B cell (primary cell): ENCODE measurements at regions not wholly inside any gene's neighbourhood (a gene's known extent, or its start where the extent isn't known, plus 50 kb on each side); places are given as distances from the start of the nearest gene placed in this dataset.

Experiments
- ATAC-seq: fragments of 200-7000 bp; cut with Tn5 transposase; one replicate; pipeline ENCODE4 v1.10.0; 2021; ENCODE audit warnings: low read depth, mild to moderate bottlenecking, moderate number of reproducible peaks, moderate library complexity
- CTCF ChIA-PET: fragments of 350-600 bp; sonication (Branson Sonifier 250); formaldehyde crosslinking; loops from one replicate; lab custom pipeline; 2021; ENCODE audit warnings: antibody characterized with exemption, inconsistent platforms; lab: Charles Lee
- POLR2A ChIA-PET: fragments of 350-600 bp; sonication (Branson Sonifier 250); formaldehyde crosslinking; loops from one replicate; lab custom pipeline; 2021; ENCODE audit warnings: antibody characterized with exemption; lab: Charles Lee
- DNase-seq: peaks from one replicate; pipeline ENCODE4 v3.0.0; 2013
- H2AFZ ChIP-seq: 2 replicates; pipeline ENCODE4 v1.6.1; 2012; ENCODE audit warnings: mild to moderate bottlenecking, low read depth, low read length; ENCODE audit not compliant: insufficient read depth, poor library complexity, severe bottlenecking
- H3K27ac ChIP-seq, 2 donors: 1 replicate in 1 of 2; 2 replicates in 1 of 2; pipeline ENCODE4 v1.5.1; 2012 to 2013; ENCODE audit warnings: low read length in 2 of 2, mild to moderate bottlenecking in 2 of 2, moderate library complexity in 1 of 2
- H3K27me3 ChIP-seq, 4 experiments: fragments of 200-600 bp in 1 of 4; sonication (generic) in 1 of 4; replicated peaks in 1 of 4; 1 replicate in 2 of 4; 2 replicates in 2 of 4; pipeline versions ENCODE4 v1.6.1 to v1.7.0; 2013 to 2016; ENCODE audit warnings: low read length in 3 of 4, mild to moderate bottlenecking in 2 of 4, mixed read lengths in 1 of 4, moderate library complexity in 1 of 4; ENCODE audit not compliant: insufficient read depth in 4 of 4, control insufficient read depth in 3 of 4; ENCODE audit errors: control extremely low read depth in 1 of 4
- H3K36me3 ChIP-seq, 2 experiments: replicated peaks in 1 of 2; 1 replicate in 1 of 2; 2 replicates in 1 of 2; pipeline versions ENCODE4 v1.6.1 to v1.7.1; 2013; ENCODE audit warnings: low read length in 1 of 2; ENCODE audit not compliant: insufficient read depth in 2 of 2, control insufficient read depth in 1 of 2; ENCODE audit errors: control extremely low read depth in 1 of 2, extremely low read depth in 1 of 2
- H3K4me1 ChIP-seq, 2 donors: fragments of 200-600 bp in 1 of 2; sonication (generic) in 1 of 2; 1 replicate in 1 of 2; 2 replicates in 1 of 2; pipeline versions ENCODE4 v1.5.1 to v1.6.1; 2013 to 2017; ENCODE audit warnings: low read length in 2 of 2; ENCODE audit not compliant: control insufficient read depth in 2 of 2, insufficient read depth in 2 of 2
- H3K4me2 ChIP-seq: replicated peaks from 2 replicates; pipeline ENCODE3; 2012; ENCODE audit warnings: mild to moderate bottlenecking, low read depth, low read length; ENCODE audit not compliant: poor library complexity, severe bottlenecking
- H3K4me3 ChIP-seq, 5 experiments: fragments of 200-600 bp in 1 of 5; sonication (generic) in 1 of 5; 1 replicate in 3 of 5; 2 replicates in 2 of 5; pipeline versions ENCODE4 v1.5.1 to v1.7.0; 2011 to 2016; ENCODE audit warnings: low read length in 4 of 5, mild to moderate bottlenecking in 4 of 5, low read depth in 2 of 5, control low read depth in 1 of 5, moderate library complexity in 1 of 5; ENCODE audit not compliant: insufficient read depth in 1 of 5; ENCODE audit errors: control extremely low read depth in 1 of 5, extremely low read depth in 1 of 5
- H3K79me2 ChIP-seq: fragments of 200-600 bp; sonication (generic); one replicate; pipeline ENCODE4 v1.6.0; 2016; ENCODE audit warnings: low read length; ENCODE audit not compliant: control insufficient read depth, insufficient read depth
- H3K9ac ChIP-seq: fragments of 200-600 bp; sonication (generic); 2 replicates; pipeline ENCODE4 v1.6.1; 2017; ENCODE audit warnings: mild to moderate bottlenecking, low read length, moderate library complexity
- H3K9me3 ChIP-seq, 3 donors: one replicate each; pipeline versions ENCODE4 v1.6.1 to v1.7.1; 2013; ENCODE audit warnings: low read length in 2 of 3; ENCODE audit not compliant: control insufficient read depth in 2 of 3, insufficient read depth in 1 of 3; ENCODE audit errors: control extremely low read depth in 1 of 3
- H4K20me1 ChIP-seq: 2 replicates; pipeline ENCODE4 v1.6.0; 2012; ENCODE audit warnings: mild to moderate bottlenecking, low read length; ENCODE audit not compliant: insufficient read depth, control insufficient read depth, poor library complexity, severe bottlenecking
- H3K27ac Mint-ChIP-seq: one replicate; pipeline ENCODE4 v1.8.0; 2021; ENCODE audit warnings: mixed read lengths
- H3K27me3 Mint-ChIP-seq: one replicate; pipeline ENCODE4 v1.8.0; 2021; ENCODE audit warnings: mixed read lengths
- H3K4me1 Mint-ChIP-seq: one replicate; pipeline ENCODE4 v1.8.0; 2021; ENCODE audit warnings: mixed read lengths
- H3K4me3 Mint-ChIP-seq: one replicate; pipeline ENCODE4 v1.8.0; 2021; ENCODE audit warnings: mixed read lengths
- H3K9me3 Mint-ChIP-seq: one replicate; pipeline ENCODE4 v1.8.0; 2022; ENCODE audit warnings: mixed read lengths; ENCODE audit not compliant: insufficient read depth
- CTCF ChIP-seq: fragments of 200-600 bp; IDR thresholded peaks from one replicate; pipeline ENCODE4 v1.8.0; 2022; ENCODE audit warnings: antibody characterized with exemption, mild to moderate bottlenecking
- EZH2 ChIP-seq: IDR thresholded peaks from 2 replicates; pipeline ENCODE4 v1.6.1; 2012; ENCODE audit warnings: borderline replicate concordance, low read depth, mild to moderate bottlenecking, moderate library complexity, low read length; ENCODE audit not compliant: insufficient read depth, poor library complexity, severe bottlenecking
- WGBS: methylation state at CpG from one replicate; pipeline ENCODE4 v1.1.5; 2013; ENCODE audit warnings: missing lambda C conversion rate; ENCODE audit not compliant: insufficient coverage; 5-methylcytosine and 5-hydroxymethylcytosine counted together
- intact Hi-C: fragments of 100-400 bp; cut with micrococcal nuclease; formaldehyde crosslinking; loops from one replicate; pipeline ENCODE4 v1.10.0; 2022

GRCh38 chr4:59091146-59092142 is 1981.3 kb upstream of the IGFBP7 start:
- no peaks in the 10 kb centered on the region for H3K9me3 Mint-ChIP-seq
- no peaks in the 10 kb centered on the region for H4K20me1 ChIP-seq
- H3K9me3 ChIP-seq, result peaks cover 0 to 8% (median 1%) of the 10 kb centered on the region in 3 donors
- no peak overlapping the region for H3K27ac ChIP-seq
- DNase-seq, result peak; percentile 1
- no peak overlapping the region for H3K4me3 ChIP-seq
- no peak for ATAC-seq
- H3K27me3 ChIP-seq, result no peaks in the 10 kb centered on the region
- H3K36me3 ChIP-seq, result no peaks in the 10 kb centered on the region
- ChIA-PET CTCF (no interaction called here), POLR2A (no interaction called here)
- no peaks in the 10 kb centered on the region for H3K4me1 ChIP-seq
- no peaks in the 10 kb centered on the region for H3K79me2 ChIP-seq
- H3K27me3 Mint-ChIP-seq, result no peaks in the 10 kb centered on the region
- intact Hi-C loops, result no loop called here
- no peak overlapping the region for H3K4me2 ChIP-seq
- no peaks in the 10 kb centered on the region for H3K4me1 Mint-ChIP-seq
- no peak overlapping the region for H3K27ac Mint-ChIP-seq
- WGBS, result 89% methylated on average over 11 of the region's 12 CpGs
- H3K4me3 Mint-ChIP-seq, result no peak overlapping the region
- TF ChIP-seq CTCF, result no peak
- TF ChIP-seq EZH2, result no peak
- no peak overlapping the region for H3K9ac ChIP-seq
- H2AFZ ChIP-seq, result no peak overlapping the region

GRCh38 chr4:59094505-59094904 is 1984.3 kb upstream of the IGFBP7 start:
- no peaks in the 10 kb centered on the region for H3K79me2 ChIP-seq
- H4K20me1 ChIP-seq, result no peaks in the 10 kb centered on the region
- DNase-seq, result no peak
- no peak overlapping the region for H3K9ac ChIP-seq
- H3K27ac ChIP-seq, result no peak overlapping the region
- no peak for ATAC-seq
- ChIA-PET POLR2A (no interaction called here), CTCF (no interaction called here)
- Mint-ChIP-seq H3K27ac (no peak overlapping the region), H3K9me3 (no peaks in the 10 kb centered on the region), H3K27me3 (no peaks in the 10 kb centered on the region), H3K4me1 (no peaks in the 10 kb centered on the region), H3K4me3 (no peak overlapping the region)
- no peaks in the 10 kb centered on the region for H3K36me3 ChIP-seq
- 80% methylated on average over 1 of the region's 4 CpGs for WGBS
- no peak overlapping the region for H2AFZ ChIP-seq
- H3K4me1 ChIP-seq, result no peaks in the 10 kb centered on the region
- TF ChIP-seq CTCF (no peak), EZH2 (no peak)
- peaks cover 0 to 8% (median 0%) of the 10 kb centered on the region in 3 donors for H3K9me3 ChIP-seq
- H3K4me2 ChIP-seq, result no peak overlapping the region
- intact Hi-C loops, result no loop called here
- no peaks in the 10 kb centered on the region for H3K27me3 ChIP-seq
- H3K4me3 ChIP-seq, result no peak overlapping the region
